ENCODE measurements at regions not wholly inside any gene's neighbourhood (a gene's known extent, or its start where the extent isn't known, plus 50 kb on each side); places are given as distances from the start of the nearest gene placed in this dataset.

- TF ChIP-seq EZH2 (IDR thresholded peaks at IDR 0.05): no peak
- no peak for TF ChIP-seq FOXP2 (optimal IDR thresholded peaks at IDR 0.05; ENCODE audit: control extremely low read depth, extremely low read length, insufficient read depth)
Observed at GRCh38 chr14:103207388-103208072, 84.3 kb downstream of the TNFAIP2 start.

Data from SK-N-MC (cell line).